Limb (tissue), 2 donors: ENCODE measurements at regions not wholly inside any gene's neighbourhood (a gene's known extent, or its start where the extent isn't known, plus 50 kb on each side); places are given as distances from the start of the nearest gene placed in this dataset.

ENCODE experiments used
- DNase-seq, 2 donors: peaks; one replicate each; pipeline ENCODE4 v3.0.0-alpha.2; 2016; ENCODE audit errors: extremely low spot score in 2 of 2

DNA sequence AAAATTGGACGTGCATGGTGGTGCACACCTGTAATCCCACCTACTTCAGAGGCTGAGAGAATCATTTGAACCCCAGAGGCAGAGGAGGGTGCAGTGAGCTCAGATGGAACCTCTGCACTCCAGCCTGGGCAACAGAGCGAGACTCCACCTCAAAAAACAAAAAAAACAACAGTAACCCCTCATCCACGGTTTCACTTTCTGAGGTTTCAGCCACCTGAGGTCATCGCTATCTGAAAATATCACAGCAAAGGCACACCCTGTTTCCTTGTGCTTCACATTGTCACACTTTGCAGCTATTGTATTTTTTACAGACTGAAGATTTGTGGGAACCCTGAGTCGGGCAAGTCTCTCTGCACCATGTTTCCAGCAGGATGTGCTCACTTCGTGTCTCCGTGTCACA, 54.1 kb upstream of the FOXQ1 start:
- DNase-seq, result no peak

GRCh38 chr6:1256435-1257008, 55.4 kb upstream of the FOXQ1 start:
- no peak for DNase-seq

DNA sequence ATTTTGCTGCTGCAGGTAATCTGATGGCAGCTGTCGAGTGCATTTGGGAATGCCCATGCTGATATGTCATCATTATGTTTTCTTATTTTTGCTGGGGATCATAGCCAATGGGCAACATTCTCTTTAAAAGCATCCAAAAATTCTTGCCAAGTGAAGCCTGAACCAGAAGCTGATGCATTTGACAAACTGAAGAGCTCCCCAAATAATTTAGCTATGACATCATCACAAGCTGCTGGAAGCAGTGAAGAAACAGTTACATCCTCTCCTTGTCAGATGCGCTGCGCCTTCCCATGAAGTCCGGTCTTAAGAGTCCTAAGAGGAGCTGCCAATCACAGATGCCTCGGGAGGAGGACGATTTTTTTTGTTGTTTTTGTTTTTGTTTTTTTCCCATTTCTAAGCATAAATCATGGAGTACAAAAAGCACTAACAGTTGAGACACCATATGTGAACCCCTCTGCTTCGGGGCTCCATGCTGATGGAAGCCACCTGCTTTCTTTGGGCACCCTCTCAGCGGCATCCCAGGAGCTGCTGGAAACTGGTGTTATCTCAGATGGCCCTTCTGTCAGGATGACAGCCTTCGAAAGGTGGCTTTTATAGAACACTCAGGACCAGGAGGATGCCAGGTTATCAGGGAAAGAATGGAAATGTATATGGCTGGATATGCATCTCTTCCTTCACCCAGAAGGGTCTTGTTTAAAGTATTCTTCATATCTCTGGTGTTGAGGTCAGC, 56.1 kb upstream of the FOXQ1 start:
- no peak for DNase-seq

DNA sequence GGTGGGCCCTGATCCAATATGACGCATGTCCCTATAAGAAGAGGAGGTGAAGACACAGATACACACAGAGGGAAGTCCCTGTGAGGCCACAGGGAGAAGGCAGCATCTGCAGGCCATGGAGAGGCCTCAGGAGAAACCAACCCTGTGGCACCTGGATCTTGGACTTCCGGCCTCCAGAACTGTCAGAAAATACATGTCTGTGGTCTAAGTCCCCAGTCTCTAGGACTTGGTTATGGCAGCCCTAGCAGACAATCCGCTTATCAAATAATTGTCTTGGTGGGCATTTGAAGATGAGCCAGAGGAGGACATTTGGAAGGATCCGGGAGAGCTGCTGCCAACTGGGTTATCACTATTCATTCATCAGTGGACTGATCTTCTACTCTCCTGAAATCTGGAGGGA, 57.6 kb upstream of the FOXQ1 start:
- no peak for DNase-seq

DNA sequence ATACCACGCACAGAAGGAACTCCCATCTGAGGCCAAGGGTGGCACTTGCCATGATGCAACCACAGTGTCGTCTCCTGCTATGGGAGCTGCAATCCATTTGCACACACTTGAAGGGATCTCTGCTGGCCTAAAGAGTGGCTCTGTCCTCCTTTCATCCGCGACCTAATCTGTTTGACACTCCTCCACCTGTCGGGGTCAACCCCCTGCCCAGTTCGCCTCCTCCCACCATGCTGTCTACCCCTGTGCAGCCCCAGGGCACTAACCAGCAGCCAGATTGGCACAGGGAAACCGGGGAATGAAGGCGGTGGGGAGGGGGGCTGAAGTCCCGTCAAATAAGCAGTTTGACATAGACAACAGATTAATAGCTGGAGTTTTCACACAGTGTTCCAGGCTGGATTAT, 58.1 kb upstream of the FOXQ1 start:
- DNase-seq, result no peak

DNA sequence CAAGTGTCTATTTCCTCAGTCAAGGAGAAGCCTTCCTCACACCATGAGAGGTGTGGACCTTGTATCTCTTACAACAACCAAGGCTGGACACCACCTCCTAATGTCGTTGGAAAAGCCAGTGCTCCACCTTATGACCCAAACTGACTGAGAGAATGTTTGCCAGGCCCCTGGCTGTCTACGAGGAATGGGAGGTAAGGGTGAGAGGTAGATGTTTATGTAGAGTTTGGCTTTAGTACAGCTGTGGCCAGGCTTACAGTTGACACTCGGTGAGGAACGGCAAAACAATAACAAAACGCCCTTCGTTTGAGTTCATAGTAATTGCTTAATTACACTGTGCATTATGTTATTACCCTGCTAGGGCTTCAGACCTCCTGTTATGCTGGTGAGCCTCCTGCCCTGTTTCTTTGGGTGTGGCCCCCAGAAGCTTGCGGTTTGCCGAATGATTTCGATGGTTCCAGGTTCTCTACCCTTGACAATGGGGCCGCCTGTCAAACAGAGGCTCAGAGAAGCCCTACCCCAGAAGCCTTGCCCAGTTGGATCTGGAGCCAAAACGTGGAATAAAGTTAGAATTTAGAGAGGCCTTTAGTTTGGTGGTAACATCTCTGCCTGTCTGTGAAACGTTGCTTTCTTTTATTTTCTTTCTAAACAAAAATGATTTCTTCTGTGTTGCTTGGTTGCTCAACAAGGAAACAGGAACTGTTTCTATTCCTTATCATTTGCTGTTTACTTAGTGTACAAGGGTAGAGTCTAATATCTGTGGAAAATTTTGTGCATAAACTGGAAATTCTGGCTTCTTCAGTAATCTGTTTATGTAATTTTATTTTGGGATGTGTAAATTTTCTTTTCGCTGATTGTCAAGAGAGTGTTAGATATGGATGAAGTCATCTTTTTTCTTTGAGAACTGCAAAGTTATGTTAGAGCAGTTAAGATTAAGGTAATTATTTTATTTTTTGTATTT, 60.4 kb upstream of the FOXQ1 start:
- DNase-seq, result no peak

DNA sequence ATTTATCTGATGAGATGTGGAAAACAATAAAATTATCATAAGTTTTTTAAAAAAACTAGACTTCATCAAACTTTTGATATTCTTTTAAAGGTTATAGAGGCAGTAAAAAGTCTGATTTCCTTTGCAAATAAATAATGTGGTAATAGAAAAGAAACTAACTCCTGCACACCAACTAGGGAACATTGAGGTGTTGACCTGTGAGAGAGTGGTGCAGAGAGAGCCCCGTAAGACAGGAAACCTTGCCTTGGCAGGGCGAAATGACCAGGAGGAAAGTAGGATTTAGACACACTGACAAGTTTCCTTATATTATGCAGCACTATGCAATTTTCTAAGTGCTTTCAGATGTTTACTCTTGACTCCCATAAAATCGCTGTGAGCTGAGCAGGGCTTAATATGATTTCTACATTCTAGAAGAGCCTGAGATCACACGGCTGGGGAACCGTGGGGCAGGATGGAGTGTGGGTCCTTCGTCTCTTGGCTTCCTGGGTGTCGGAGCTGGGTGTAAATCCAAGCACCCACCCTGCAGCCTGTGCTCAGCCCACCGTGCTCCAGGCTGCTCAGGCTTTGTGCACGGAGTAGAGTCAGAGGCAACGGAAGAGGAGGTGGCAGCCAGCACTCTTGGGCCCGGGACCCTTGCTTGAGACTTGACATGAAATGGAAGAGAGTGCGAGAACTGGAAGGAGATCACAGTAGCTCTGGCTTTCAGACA, 61.3 kb upstream of the FOXQ1 start:
- DNase-seq, result no peak

DNA sequence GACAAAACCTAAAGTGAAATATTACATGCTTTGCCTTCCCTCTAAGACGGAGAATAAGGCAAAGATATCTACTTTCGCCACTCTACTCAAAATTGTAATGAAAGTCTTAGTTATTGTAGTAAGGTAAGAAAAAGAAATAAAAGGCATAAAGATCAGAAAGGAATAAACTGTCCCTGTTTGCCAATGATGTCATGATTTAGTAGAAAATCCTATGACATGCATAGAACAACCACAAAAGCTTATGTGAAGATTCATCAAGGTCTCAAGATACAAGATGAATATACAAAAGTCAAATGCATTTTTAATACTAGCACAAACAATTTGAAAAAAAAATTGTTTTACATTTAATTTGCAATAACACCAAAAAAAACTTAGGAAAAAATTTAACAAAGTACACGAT, 64.0 kb upstream of the FOXQ1 start:
- DNase-seq, result no peak

- DNase-seq, result no peak
Measured at GRCh38 chr6:1247056-1247455, 64.8 kb upstream of the FOXQ1 start.

- DNase-seq, result no peak
Measured at GRCh38 chr6:1244941-1245340, 67.0 kb upstream of the FOXQ1 start.

- DNase-seq, result no peak
Measured at GRCh38 chr6:1244278-1244677, 67.6 kb upstream of the FOXQ1 start.

DNA sequence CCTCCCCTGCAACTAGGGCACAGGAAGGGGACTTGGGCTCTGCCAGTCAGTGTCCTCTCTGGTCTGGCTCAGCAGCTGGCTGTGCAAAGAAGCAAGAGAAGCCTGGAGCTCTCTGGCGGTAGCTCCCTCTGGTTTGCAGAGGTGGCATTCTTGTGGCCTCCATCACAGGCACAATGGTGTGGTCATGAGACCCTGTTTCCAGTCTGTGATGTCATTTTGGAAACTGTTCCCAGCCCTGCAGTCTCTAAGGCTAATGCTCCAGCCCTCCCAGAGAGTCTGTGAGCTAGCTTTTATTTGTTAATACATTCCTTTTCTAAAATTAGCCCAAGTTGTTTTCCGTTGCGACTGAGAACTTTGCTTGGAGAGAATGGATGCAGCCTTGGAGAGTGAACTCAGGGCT, 69.5 kb upstream of the FOXQ1 start:
- no peak for DNase-seq

DNA sequence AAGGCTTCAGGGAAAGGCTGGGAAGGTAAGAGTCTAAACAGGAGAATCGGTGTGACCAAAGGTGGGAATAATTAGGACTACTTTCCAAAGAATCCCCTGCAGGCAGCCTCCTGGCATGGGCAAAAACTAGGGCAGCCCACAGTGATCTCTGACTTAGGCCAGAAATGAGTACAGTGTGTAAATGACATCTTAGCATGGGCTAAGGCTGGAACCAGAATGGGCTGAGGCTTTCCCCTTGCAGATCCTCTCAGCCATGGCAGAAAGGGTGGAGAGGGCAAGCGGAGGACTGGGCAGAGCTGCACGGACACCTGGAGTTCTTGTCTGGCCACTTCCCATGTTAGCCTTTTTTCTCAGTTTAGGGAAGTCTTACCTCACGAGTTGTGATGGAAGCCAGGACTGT, 69.9 kb upstream of the FOXQ1 start:
- no peak for DNase-seq

GRCh38 chr6:1240766-1241318, 71.1 kb upstream of the FOXQ1 start:
- DNase-seq, result no peak

GRCh38 chr6:1239805-1240204, 72.1 kb upstream of the FOXQ1 start:
- DNase-seq, result no peak

- no peak for DNase-seq
Measured at GRCh38 chr6:1238040-1238439, 73.9 kb upstream of the FOXQ1 start.

- no peak for DNase-seq
Measured at GRCh38 chr6:1237636-1238035, 74.3 kb upstream of the FOXQ1 start.

GRCh38 chr6:1235825-1236224, 76.1 kb upstream of the FOXQ1 start:
- DNase-seq, result no peak

GRCh38 chr6:1233924-1234323, 78.0 kb upstream of the FOXQ1 start:
- no peak for DNase-seq

GRCh38 chr6:1232578-1232977, 79.3 kb upstream of the FOXQ1 start:
- no peak for DNase-seq

DNA sequence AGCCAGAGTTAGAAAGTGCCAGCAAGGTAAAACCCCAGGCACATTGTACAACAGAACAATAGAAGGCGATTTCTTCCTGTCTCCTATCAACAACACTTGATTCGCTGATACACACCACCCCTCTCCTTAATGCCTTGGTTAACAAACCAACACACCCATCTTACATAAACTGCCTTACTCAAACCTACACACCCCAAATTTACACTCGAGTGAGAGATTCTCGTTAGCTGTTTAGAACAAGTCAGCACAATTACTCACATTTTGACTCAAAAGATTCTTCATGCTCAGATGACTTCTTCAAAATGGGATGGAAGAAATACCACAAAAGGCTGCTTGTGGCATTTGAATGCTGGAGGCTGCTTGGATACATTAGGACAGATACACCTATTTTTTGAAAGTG, 80.0 kb upstream of the FOXQ1 start:
- no peak for DNase-seq
